DND-41 (cell line): ENCODE measurements at regions not wholly inside any gene's neighbourhood (a gene's known extent, or its start where the extent isn't known, plus 50 kb on each side); places are given as distances from the start of the nearest gene placed in this dataset.

Source experiments
- ATAC-seq: fragments of 200-7000 bp; cut with Tn5 transposase; 3 replicates; pipeline ENCODE4 v1.9.1; 2021; ENCODE audit warnings: low read depth; ENCODE audit not compliant: insufficient read depth
- DNase-seq: peaks from one replicate; pipeline ENCODE4 v3.0.0-alpha.2; 2020
- H2AFZ ChIP-seq: 2 replicates; pipeline ENCODE4 v1.6.0; 2012; ENCODE audit warnings: low read depth, low read length
- H3K27ac ChIP-seq: 2 replicates; pipeline ENCODE4 v1.5.1; 2012; ENCODE audit warnings: low read length, inconsistent platforms
- H3K27me3 ChIP-seq: fragments of 200-600 bp; sonication (generic); 2 replicates; pipeline ENCODE4 v1.6.0; 2012; ENCODE audit warnings: low read length, mild to moderate bottlenecking, inconsistent platforms; ENCODE audit not compliant: insufficient read depth, poor library complexity
- H3K36me3 ChIP-seq: 2 replicates; pipeline ENCODE4 v1.5.1; 2012; ENCODE audit warnings: low read length, inconsistent platforms; ENCODE audit not compliant: insufficient read depth
- H3K4me1 ChIP-seq: 2 replicates; pipeline ENCODE4 v1.5.1; 2012; ENCODE audit warnings: mild to moderate bottlenecking, low read length; ENCODE audit not compliant: insufficient read depth
- H3K4me2 ChIP-seq: 2 replicates; pipeline ENCODE4 v1.6.0; 2012; ENCODE audit warnings: mild to moderate bottlenecking, moderate library complexity, low read length, inconsistent platforms; ENCODE audit not compliant: insufficient read depth
- H3K4me3 ChIP-seq, 2 experiments: fragments of 200-600 bp in 1 of 2; shearing (Covaris generic) in 1 of 2; 2 replicates each; pipeline ENCODE4 v1.5.1; 2012 to 2016; ENCODE audit warnings: inconsistent platforms in 2 of 2, low read length in 2 of 2, mild to moderate bottlenecking in 2 of 2, low read depth in 1 of 2, moderate library complexity in 1 of 2
- H3K79me2 ChIP-seq: 2 replicates; pipeline ENCODE4 v1.6.0; 2012; ENCODE audit warnings: low read length, inconsistent platforms; ENCODE audit not compliant: insufficient read depth
- H3K9ac ChIP-seq: 2 replicates; pipeline ENCODE4 v1.6.0; 2012; ENCODE audit warnings: low read depth, mild to moderate bottlenecking, inconsistent platforms, low read length, moderate library complexity
- H3K9me3 ChIP-seq: 2 replicates; pipeline ENCODE4 v1.5.1; 2012; ENCODE audit warnings: low read length, moderate library complexity, mild to moderate bottlenecking, inconsistent platforms; ENCODE audit not compliant: insufficient read depth, severe bottlenecking
- H4K20me1 ChIP-seq: 2 replicates; pipeline ENCODE4 v1.6.0; 2012; ENCODE audit warnings: low read length; ENCODE audit not compliant: insufficient read depth
- EZH2 ChIP-seq: IDR thresholded peaks from 3 replicates; pipeline ENCODE4 v1.6.1; 2012; ENCODE audit warnings: borderline replicate concordance, low read depth, mild to moderate bottlenecking, moderate library complexity, low read length, inconsistent platforms; ENCODE audit not compliant: severe bottlenecking
- TF ChIP-seq, protein P1 (sequence below): IDR thresholded peaks from 2 replicates; pipeline ENCODE4 v1.5.1; 2012; ENCODE audit warnings: borderline replicate concordance, low read length, moderate library complexity, mild to moderate bottlenecking; ENCODE audit not compliant: poor library complexity, severe bottlenecking; ENCODE audit errors: extremely low read depth

DNA sequence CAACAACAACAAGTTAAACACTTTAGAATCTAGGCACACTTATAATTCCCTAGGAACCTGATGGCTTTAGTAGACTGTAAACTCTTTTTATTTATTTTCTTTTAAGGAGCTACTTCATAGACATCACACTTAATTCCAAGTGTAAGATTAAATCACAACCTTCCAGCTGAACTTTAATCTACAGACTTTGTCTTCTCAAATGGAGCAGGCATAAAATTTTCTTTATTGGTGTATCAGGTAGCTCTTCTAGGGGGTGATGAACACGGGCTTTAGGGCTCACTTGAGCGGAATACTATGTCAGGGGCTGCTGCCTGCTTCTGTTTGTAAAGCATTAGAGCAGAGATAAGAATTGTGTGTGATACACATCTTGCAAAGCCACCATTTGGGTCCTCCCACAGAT is 525.8 kb upstream of the FAT3 start:
- H3K4me3 ChIP-seq = no peak overlapping the region
- no peaks in the 10 kb centered on the region for H3K36me3 ChIP-seq
- H3K27me3 ChIP-seq = no peaks in the 10 kb centered on the region
- no peak overlapping the region for H3K9ac ChIP-seq
- ATAC-seq (no peak), DNase-seq (no peak)
- H2AFZ ChIP-seq = no peak overlapping the region
- H3K27ac ChIP-seq = no peak overlapping the region
- no peaks in the 10 kb centered on the region for H3K79me2 ChIP-seq
- H4K20me1 ChIP-seq = no peaks in the 10 kb centered on the region
- H3K4me1 ChIP-seq = no peaks in the 10 kb centered on the region
- no peak overlapping the region for H3K4me2 ChIP-seq
- TF ChIP-seq EZH2 = no peak
- no peaks in the 10 kb centered on the region for H3K9me3 ChIP-seq

DNA sequence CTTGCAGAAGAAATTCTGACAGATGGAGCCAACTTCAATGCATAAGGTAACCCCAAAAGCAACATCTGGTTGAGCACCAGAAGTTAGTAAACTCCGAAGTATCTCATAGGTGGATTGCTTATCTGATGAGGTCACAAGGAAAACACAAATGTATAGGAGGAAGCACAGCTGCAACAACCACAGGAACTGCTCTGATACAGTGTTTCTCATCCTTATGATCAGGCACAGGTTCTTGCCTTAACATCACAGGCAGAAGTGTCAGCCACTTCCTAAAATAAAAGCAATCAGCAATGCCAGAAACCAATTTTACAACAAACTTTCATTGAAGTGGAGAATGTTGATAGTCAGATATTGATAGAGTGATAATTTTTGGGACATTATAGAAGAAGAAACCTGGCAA is 530.3 kb upstream of the FAT3 start:
- Histone ChIP-seq H3K9me3 (no peaks in the 10 kb centered on the region), H3K4me3 (no peak overlapping the region), H3K36me3 (no peaks in the 10 kb centered on the region), H3K4me1 (no peaks in the 10 kb centered on the region), H3K9ac (no peak overlapping the region), H3K4me2 (no peak overlapping the region), H3K27me3 (no peaks in the 10 kb centered on the region), H3K27ac (no peak overlapping the region), H4K20me1 (no peaks in the 10 kb centered on the region), H3K79me2 (no peaks in the 10 kb centered on the region), H2AFZ (no peak overlapping the region)
- DNase-seq (no peak), ATAC-seq (peak; percentile 58; the same call in 1 of the 3 replicates)
- TF ChIP-seq, protein P1, sequence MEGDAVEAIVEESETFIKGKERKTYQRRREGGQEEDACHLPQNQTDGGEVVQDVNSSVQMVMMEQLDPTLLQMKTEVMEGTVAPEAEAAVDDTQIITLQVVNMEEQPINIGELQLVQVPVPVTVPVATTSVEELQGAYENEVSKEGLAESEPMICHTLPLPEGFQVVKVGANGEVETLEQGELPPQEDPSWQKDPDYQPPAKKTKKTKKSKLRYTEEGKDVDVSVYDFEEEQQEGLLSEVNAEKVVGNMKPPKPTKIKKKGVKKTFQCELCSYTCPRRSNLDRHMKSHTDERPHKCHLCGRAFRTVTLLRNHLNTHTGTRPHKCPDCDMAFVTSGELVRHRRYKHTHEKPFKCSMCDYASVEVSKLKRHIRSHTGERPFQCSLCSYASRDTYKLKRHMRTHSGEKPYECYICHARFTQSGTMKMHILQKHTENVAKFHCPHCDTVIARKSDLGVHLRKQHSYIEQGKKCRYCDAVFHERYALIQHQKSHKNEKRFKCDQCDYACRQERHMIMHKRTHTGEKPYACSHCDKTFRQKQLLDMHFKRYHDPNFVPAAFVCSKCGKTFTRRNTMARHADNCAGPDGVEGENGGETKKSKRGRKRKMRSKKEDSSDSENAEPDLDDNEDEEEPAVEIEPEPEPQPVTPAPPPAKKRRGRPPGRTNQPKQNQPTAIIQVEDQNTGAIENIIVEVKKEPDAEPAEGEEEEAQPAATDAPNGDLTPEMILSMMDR = no peak
- no peak for TF ChIP-seq EZH2

DNA sequence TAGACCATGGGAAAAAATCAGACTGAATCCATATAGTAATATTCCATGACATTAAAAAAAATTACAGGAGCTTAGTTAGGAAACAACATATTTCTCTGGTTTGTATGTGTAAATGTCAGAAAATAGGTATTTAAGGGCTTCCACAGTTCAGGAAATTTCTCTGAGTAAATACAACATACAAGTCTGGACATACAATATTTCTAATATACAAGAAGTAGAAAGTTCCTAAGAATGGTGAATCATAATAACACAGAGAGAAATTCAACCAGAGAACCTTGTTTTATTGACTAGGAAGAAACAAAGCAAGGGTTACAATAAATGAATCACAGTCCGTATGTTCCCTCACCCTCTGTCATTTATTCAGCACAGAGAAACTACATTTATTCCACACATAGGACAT is 532.7 kb upstream of the FAT3 start:
- no peak overlapping the region for H3K9ac ChIP-seq
- no peak overlapping the region for H2AFZ ChIP-seq
- no peaks in the 10 kb centered on the region for H3K36me3 ChIP-seq
- no peaks in the 10 kb centered on the region for H3K79me2 ChIP-seq
- no peaks in the 10 kb centered on the region for H4K20me1 ChIP-seq
- no peak overlapping the region for H3K4me2 ChIP-seq
- no peaks in the 10 kb centered on the region for H3K27me3 ChIP-seq
- H3K4me3 ChIP-seq = no peak overlapping the region
- no peaks in the 10 kb centered on the region for H3K9me3 ChIP-seq
- no peak overlapping the region for H3K27ac ChIP-seq
- ATAC-seq (no peak), DNase-seq (no peak)
- TF ChIP-seq, protein P1 = no peak
- no peaks in the 10 kb centered on the region for H3K4me1 ChIP-seq

DNA sequence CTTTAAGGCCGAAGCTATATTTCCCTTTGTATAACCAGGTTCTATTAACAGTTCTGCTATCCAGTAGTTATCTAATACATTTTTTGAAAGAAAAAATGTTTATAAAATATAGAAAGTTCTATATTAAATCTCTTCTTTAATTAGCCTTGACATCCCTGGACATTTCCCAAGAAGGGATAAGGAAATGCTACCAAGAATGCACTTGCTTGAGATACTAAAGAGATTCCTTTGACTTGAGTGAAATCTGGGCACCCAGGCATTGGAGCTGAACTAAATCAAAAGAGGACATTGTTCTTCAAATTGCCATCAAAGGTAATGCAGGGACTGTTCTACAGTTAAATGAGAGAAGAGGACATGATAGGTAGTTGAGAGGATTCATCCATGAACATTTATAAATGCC is 535.9 kb upstream of the FAT3 start:
- Histone ChIP-seq H3K4me1 (no peaks in the 10 kb centered on the region), H4K20me1 (no peaks in the 10 kb centered on the region), H3K4me2 (no peak overlapping the region), H3K4me3 (no peak overlapping the region), H3K9me3 (no peaks in the 10 kb centered on the region), H2AFZ (no peak overlapping the region), H3K27me3 (no peaks in the 10 kb centered on the region), H3K36me3 (no peaks in the 10 kb centered on the region), H3K79me2 (no peaks in the 10 kb centered on the region), H3K27ac (no peak overlapping the region), H3K9ac (no peak overlapping the region)
- DNase-seq = no peak
- no peak for ATAC-seq
- TF ChIP-seq, protein P1 = no peak
- TF ChIP-seq EZH2 = no peak
